GM23248 (cell line): ENCODE measurements at regions not wholly inside any gene's neighbourhood (a gene's known extent, or its start where the extent isn't known, plus 50 kb on each side); places are given as distances from the start of the nearest gene placed in this dataset.

Source experiments
- EZH2 ChIP-seq: fragments of 200-600 bp; sonication (generic); IDR thresholded peaks from 2 replicates; pipeline ENCODE4 v1.6.1; 2018; ENCODE audit warnings: antibody characterized with exemption, mild to moderate bottlenecking; ENCODE audit not compliant: insufficient read depth, poor library complexity, severe bottlenecking
- EZH2phosphoT487 ChIP-seq: fragments of 200-600 bp; sonication (generic); IDR thresholded peaks from 2 replicates; pipeline ENCODE4 v1.6.1; 2018; ENCODE audit warnings: antibody characterized with exemption, moderate library complexity, mild to moderate bottlenecking, low read depth; ENCODE audit not compliant: insufficient read depth

- no peak for TF ChIP-seq EZH2
- TF ChIP-seq EZH2phosphoT487, result no peak
These were observed 185.8 kb downstream of the PARM1 start for GRCh38 chr4:75118739-75119138.
